Ascending aorta (tissue), 2 donors: ENCODE measurements at regions not wholly inside any gene's neighbourhood (a gene's known extent, or its start where the extent isn't known, plus 50 kb on each side); places are given as distances from the start of the nearest gene placed in this dataset.
A peak's percentile ranks its signal among the peaks of the same experiment; 100 is the strongest.

Experiments
- DNase-seq, 2 donors: peaks; one replicate each; pipeline ENCODE4 v3.0.0-alpha.2; 2019; ENCODE audit warnings: low spot score in 2 of 2
- H3K27ac ChIP-seq, 2 donors: fragments of 200-600 bp; sonication (generic); one replicate each; pipeline ENCODE4 v1.5.1; 2016 to 2017; ENCODE audit warnings: mild to moderate bottlenecking in 1 of 2
- H3K27me3 ChIP-seq: fragments of 200-600 bp; sonication (generic); one replicate; pipeline ENCODE4 v1.5.1; 2017
- H3K36me3 ChIP-seq, 2 donors: fragments of 200-600 bp; sonication (generic); one replicate each; pipeline ENCODE4 v1.5.1; 2016
- H3K4me1 ChIP-seq, 2 donors: fragments of 200-600 bp; sonication (generic); one replicate each; pipeline ENCODE4 v1.5.1; 2016 to 2017; ENCODE audit warnings: mild to moderate bottlenecking in 1 of 2
- H3K4me3 ChIP-seq, 2 donors: fragments of 200-600 bp; sonication (generic); one replicate each; pipeline ENCODE4 v1.5.1; 2016 to 2017; ENCODE audit warnings: mild to moderate bottlenecking in 1 of 2
- H3K9me3 ChIP-seq, 2 donors: fragments of 200-600 bp; sonication (generic); one replicate each; pipeline ENCODE4 v1.5.1; 2016
- CTCF ChIP-seq, 3 experiments: fragments of 200-600 bp in 2 of 3; fragments of 450-650 bp in 1 of 3; sonication (generic) in 2 of 3; IDR thresholded peaks; one replicate each; pipeline ENCODE4 v1.5.1; 2016 to 2019; ENCODE audit warnings: antibody characterized with exemption in 3 of 3, mild to moderate bottlenecking in 1 of 3, moderate library complexity in 1 of 3
- intact Hi-C: fragments of 100-400 bp; cut with DNase I; formaldehyde crosslinking; loops from one replicate; pipeline ENCODE4 v1.15.1; 2023

- Histone ChIP-seq H3K27me3 (no peaks in the 10 kb centered on the region), H3K4me3 (no peak overlapping the region), H3K27ac (no peak overlapping the region), H3K36me3 (no peaks in the 10 kb centered on the region), H3K9me3 (no peaks in the 10 kb centered on the region), H3K4me1 (no peaks in the 10 kb centered on the region)
- intact Hi-C loops: loop anchor here (10.0 kb wide), 1 partner anchor 457 kb away; the partner anchor contains the start of gene RAD51AP1
- no peak for TF ChIP-seq CTCF (IDR thresholded peaks at IDR 0.05)
- no peak for DNase-seq
Measured at GRCh38 chr12:4991801-4992200, 51.9 kb upstream of the KCNA5 start.

GRCh38 chr12:4992871-4993270 is 50.8 kb upstream of the KCNA5 start:
- no peaks in the 10 kb centered on the region for H3K36me3 ChIP-seq
- no peaks in the 10 kb centered on the region for H3K27me3 ChIP-seq
- H3K9me3 ChIP-seq: no peaks in the 10 kb centered on the region
- intact Hi-C loops: loop anchor here (10.0 kb wide), 1 partner anchor 458 kb away; the partner anchor contains the start of gene RAD51AP1
- H3K4me1 ChIP-seq: peaks cover 2 to 6% of the 10 kb centered on the region in 2 donors
- H3K4me3 ChIP-seq: no peak overlapping the region
- DNase-seq: peak in 1 of 2 donors; percentile 30
- no peak for TF ChIP-seq CTCF (IDR thresholded peaks at IDR 0.05)
- H3K27ac ChIP-seq: no peak overlapping the region
